GM19351 (cell line): ENCODE measurements at regions not wholly inside any gene's neighbourhood (a gene's known extent, or its start where the extent isn't known, plus 50 kb on each side); places are given as distances from the start of the nearest gene placed in this dataset.
"Not testable (repeated sequence)": the region's sequence is repeated elsewhere in the genome, so short reads cannot be mapped to it uniquely, and the experiment has no call there.

Source experiments
- ATAC-seq: cut with Tn5 transposase; IDR thresholded peaks from one replicate; pipeline ENCODE4 v1.9.1; 2021; ENCODE audit warnings: mild to moderate bottlenecking, moderate library complexity; ENCODE audit not compliant: unreplicated experiment

- no peak for ATAC-seq
Observed at GRCh38 chr7:152905949-152906348, 146.4 kb downstream of the ACTR3B start.

DNA sequence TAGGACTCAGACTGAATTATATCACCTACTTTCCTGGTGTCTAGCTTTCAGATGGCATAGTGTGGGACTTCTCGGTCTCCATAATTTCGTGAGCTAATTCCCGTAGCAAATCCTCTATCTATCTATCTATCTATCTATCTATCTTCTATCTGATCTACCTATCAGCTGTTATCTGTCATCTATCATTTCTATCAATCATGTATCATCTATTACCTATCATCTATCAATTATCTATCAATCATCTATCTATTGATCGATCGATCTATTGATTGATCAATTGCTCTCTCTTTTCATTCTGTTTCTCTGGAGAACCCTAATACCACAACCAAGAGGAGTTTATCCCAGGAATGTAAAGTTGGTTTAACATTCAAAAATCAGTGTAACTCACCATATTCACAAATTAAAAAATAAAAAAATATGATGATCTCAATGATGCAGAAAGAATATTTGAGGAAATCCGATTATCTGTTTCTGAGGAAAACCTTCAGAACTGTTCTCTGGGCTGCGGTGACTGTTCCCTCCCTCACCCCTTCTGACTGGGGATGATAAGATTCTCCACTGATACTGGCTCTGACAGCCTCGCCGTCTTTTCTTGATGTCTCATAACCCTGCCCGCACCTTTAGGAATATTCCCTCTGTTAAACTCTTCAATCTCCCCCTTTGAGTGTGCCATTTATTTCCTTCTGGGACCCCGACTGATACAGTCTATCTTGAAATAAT is 147.7 kb downstream of the ACTR3B start:
- ATAC-seq, result no peak

GRCh38 chr7:152909280-152909679 is 149.7 kb downstream of the ACTR3B start:
- no peak for ATAC-seq

- no peak for ATAC-seq
Observed at GRCh38 chr7:152909683-152910544, 150.4 kb downstream of the ACTR3B start.

GRCh38 chr7:152910545-152911225 is 151.1 kb downstream of the ACTR3B start:
- no peak for ATAC-seq

DNA sequence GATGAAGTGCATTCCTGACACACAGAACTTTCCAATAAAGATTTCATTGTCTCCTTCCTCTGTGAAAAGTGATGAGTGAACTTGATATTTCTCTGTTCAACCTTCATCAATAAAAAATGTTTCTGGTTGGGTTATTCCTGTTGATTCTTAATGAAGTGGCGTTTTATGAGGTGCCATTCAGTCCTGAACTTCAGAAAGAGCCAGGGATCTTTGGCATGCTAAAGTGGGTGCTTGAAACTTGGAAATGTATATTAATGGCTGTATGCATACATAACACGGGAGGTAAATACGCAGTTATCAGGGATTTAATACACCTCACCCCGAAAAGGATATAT is 151.6 kb downstream of the ACTR3B start:
- no peak for ATAC-seq

- no peak for ATAC-seq
Observed at GRCh38 chr7:152911922-152912321, 152.4 kb downstream of the ACTR3B start.

DNA sequence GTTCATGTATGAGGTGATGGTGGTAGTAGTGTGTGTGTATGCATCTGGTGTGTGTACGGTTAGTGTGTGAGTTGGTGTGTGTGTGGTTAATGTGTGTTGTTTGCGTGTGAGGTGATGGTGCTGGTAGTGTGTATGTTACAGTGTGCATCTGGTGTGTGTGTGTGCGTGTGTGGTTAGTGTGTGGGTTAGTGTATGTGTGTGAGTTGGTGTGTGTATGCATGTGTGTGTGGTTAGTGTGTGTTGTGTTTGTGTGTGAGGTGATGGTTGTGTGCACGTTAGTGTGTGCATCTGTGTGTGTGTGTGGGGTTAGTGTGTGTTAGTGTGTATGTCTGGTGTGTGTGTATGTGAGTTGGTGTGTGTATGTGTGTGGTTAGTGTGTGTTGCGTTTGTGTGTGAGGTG is 153.0 kb downstream of the ACTR3B start:
- no peak for ATAC-seq

GRCh38 chr7:152913492-152913891 is 153.9 kb downstream of the ACTR3B start:
- no peak for ATAC-seq

GRCh38 chr7:152914014-152914844 is 154.7 kb downstream of the ACTR3B start:
- no peak for ATAC-seq

DNA sequence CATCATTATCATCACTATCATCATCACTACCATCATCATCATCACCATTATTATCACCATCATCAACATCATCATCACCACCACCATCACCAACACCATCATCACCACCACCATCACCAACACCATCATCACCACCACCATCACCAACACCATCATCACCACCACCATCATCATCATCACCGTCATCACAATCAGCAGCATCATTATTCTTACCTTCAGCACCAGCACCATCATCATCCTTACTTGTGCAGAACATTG is 155.2 kb downstream of the ACTR3B start:
- not testable (repeated sequence) for ATAC-seq

- ATAC-seq, result no peak
Observed at GRCh38 chr7:152922318-152923081, 162.9 kb downstream of the ACTR3B start.

- no peak for ATAC-seq
Observed at GRCh38 chr7:152923711-152924110, 164.2 kb downstream of the ACTR3B start.

GRCh38 chr7:152924238-152924637 is 164.7 kb downstream of the ACTR3B start:
- ATAC-seq, result no peak

DNA sequence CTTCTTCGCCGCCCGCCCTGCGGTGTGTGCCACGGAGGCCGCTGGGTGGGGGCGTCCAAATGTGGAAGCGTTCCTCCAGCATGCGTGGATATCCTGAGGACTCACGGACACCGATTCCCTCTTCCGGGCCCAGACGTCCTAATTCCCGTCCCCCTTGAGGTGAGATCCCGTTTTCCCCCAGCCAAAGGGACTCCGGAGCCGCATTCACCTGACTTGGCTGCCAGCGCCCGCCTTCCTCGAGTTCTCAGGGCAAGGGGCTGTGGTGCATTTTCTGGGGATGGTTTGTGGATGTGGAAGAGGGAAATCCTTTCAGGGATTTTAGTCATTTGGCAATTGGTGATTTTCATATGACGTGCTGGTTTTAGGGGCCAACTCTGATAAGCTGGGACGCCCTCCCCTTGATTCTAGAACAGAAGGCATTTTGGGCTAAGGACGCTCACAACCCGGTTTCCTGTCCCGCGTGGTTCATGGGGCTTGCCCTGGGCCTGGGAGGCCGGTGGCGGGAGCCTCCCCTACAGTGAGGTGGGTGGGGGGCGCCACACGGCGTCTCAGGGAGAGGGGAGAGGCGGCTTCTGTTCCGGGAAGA is 165.4 kb downstream of the ACTR3B start:
- no peak for ATAC-seq

DNA sequence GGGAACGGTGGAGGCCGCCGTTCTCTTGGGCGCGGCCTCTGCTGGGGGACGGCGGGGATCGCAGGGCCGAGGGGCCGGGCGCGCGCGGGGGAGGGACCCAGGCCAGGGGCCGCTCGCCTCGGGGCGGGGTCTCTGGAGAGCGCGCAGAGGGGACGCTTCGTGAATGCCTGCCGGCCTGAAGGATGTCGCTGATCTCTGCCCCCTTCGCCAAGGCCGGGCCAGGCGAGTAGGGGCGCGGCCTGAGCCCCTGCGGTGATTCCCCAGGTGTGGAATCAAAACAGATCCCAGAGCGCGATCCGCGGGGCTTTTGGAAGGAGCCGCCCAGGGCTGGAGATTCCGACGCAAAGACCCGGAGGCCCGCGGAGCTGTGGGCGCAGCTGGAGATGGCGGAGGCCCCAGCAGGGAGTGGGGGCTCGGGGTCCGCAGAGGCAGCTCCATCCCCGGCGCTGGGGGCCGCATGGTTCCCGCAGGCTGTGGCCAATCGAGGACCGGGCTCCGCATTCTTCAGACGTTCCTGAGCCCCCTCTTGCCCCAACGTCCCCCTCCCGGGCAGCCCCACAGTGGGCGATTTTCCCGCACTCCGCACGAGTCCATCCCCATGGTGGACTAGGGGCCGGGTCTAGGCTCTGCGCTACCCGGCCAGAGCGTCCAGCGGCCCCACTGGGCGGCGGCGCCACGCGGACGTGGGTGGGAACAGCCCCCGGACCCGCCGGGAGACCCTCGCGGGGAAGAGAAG is 166.0 kb downstream of the ACTR3B start:
- ATAC-seq, result no peak

DNA sequence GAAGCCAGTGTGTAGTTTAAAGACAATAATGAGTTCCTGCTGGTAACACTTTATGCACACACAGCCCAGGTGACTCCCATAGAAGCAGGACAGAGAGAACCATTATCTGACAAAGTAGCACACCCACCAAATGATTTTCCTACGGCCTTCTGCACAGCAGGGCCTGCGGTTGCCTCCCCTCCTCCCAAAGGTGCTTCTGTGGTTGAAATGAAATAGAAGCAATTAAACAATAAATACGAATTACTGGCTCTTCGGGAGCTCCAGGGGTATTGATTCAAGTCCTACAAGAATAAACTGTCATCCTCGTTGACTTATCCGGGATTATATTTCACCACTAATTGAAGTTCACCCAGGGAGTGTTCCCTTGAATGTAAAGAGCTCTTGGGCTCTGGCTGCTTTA is 172.1 kb downstream of the ACTR3B start:
- no peak for ATAC-seq

- ATAC-seq, result no peak
Observed at GRCh38 chr7:152937282-152937681, 177.7 kb downstream of the ACTR3B start.

- not testable (repeated sequence) for ATAC-seq
Observed at GRCh38 chr7:152946616-152947015, 187.1 kb downstream of the ACTR3B start.
